Esophagus squamous epithelium (tissue), 5 donors: ENCODE measurements at regions not wholly inside any gene's neighbourhood (a gene's known extent, or its start where the extent isn't known, plus 50 kb on each side); places are given as distances from the start of the nearest gene placed in this dataset.

Experiments
- DNase-seq: peaks from one replicate; lab custom pipeline; 2025; lab: John Stamatoyannopoulos, UW
- H3K27ac ChIP-seq, 4 donors: fragments of 200-600 bp; sonication (generic); one replicate each; pipeline ENCODE4 v1.5.1; 2016 to 2019; ENCODE audit warnings: mild to moderate bottlenecking in 1 of 4
- H3K27me3 ChIP-seq, 4 donors: fragments of 200-600 bp; sonication (generic); 1 replicate in 3 of 4; 2 replicates in 1 of 4; pipeline versions ENCODE4 v1.5.1 to v1.6.0; 2017 to 2021; ENCODE audit warnings: antibody characterized with exemption in 1 of 4
- H3K36me3 ChIP-seq, 3 donors: fragments of 200-600 bp; sonication (generic); one replicate each; pipeline ENCODE4 v1.5.1; 2016 to 2019
- H3K4me1 ChIP-seq, 3 donors: fragments of 200-600 bp; sonication (generic); one replicate each; pipeline ENCODE4 v1.5.1; 2017 to 2019
- H3K4me3 ChIP-seq, 4 donors: fragments of 200-600 bp; sonication (generic); 1 replicate in 3 of 4; 2 replicates in 1 of 4; pipeline ENCODE4 v1.5.1; 2016 to 2019; ENCODE audit warnings: mild to moderate bottlenecking in 2 of 4, moderate library complexity in 1 of 4
- H3K9me3 ChIP-seq, 3 donors: fragments of 200-600 bp; sonication (generic); one replicate each; pipeline ENCODE4 v1.5.1; 2016 to 2019
- CTCF ChIP-seq, 6 experiments: fragments of 450-650 bp in 4 of 6; fragments of 200-600 bp in 2 of 6; sonication (generic) in 2 of 6; IDR thresholded peaks; one replicate each; pipeline ENCODE4 v1.5.1; 2016 to 2019; ENCODE audit warnings: antibody characterized with exemption in 6 of 6, mild to moderate bottlenecking in 4 of 6, moderate library complexity in 4 of 6
- POLR2A ChIP-seq, 4 donors: fragments of 450-650 bp; IDR thresholded peaks; one replicate each; pipeline ENCODE4 v1.6.1; 2017; ENCODE audit warnings: antibody characterized with exemption in 4 of 4, mild to moderate bottlenecking in 4 of 4, moderate library complexity in 3 of 4
- WGBS, 2 donors: methylation state at CpG; one replicate each; pipeline ENCODE4 v1.1.5; 2018; 5-methylcytosine and 5-hydroxymethylcytosine counted together
- intact Hi-C: fragments of 100-400 bp; cut with DNase I; formaldehyde crosslinking; loops from one replicate; pipeline ENCODE4 v1.15.0; 2022
- donor health status: DM: yes; HTN: yes; CAD: no.

GRCh38 chr9:105846825-105847224 is 152.5 kb downstream of the TMEM38B start:
- intact Hi-C loops, result no loop called here
- TF ChIP-seq POLR2A (IDR thresholded peaks at IDR 0.05) (no peak), CTCF (IDR thresholded peaks at IDR 0.05) (no peak)

GRCh38 chr9:105850852-105851500 is 156.6 kb downstream of the TMEM38B start:
- H3K4me3 ChIP-seq, result no peak overlapping the region
- intact Hi-C loops, result no loop called here
- no peaks in the 10 kb centered on the region for H3K36me3 ChIP-seq
- 62 to 83% methylated on average over 4 of the region's 4 CpGs for WGBS, 2 donors
- TF ChIP-seq CTCF (IDR thresholded peaks at IDR 0.05), result no peak
- TF ChIP-seq POLR2A (IDR thresholded peaks at IDR 0.05), result no peak
- no peaks in the 10 kb centered on the region for H3K4me1 ChIP-seq
- peaks cover 0 to 5% (median 0%) of the 10 kb centered on the region in 4 donors for H3K27me3 ChIP-seq
- no peak for DNase-seq
- H3K27ac ChIP-seq, result no peak overlapping the region
- H3K9me3 ChIP-seq, result no peaks in the 10 kb centered on the region

More at GRCh38 chr9:105846825-105847224, 152.5 kb downstream of the TMEM38B start:
- 68 to 77% methylated on average over 1 of the region's 1 CpG for WGBS, 2 donors
- no peak for DNase-seq
- Histone ChIP-seq H3K36me3 (no peaks in the 10 kb centered on the region), H3K27me3 (no peaks in the 10 kb centered on the region), H3K4me1 (no peaks in the 10 kb centered on the region), H3K9me3 (no peaks in the 10 kb centered on the region), H3K27ac (no peak overlapping the region), H3K4me3 (no peak overlapping the region)

- TF ChIP-seq POLR2A (IDR thresholded peaks at IDR 0.05), result no peak
- TF ChIP-seq CTCF (IDR thresholded peaks at IDR 0.05), result no peak
- Histone ChIP-seq H3K4me1 (no peaks in the 10 kb centered on the region), H3K4me3 (no peak overlapping the region), H3K36me3 (no peaks in the 10 kb centered on the region), H3K27ac (no peak overlapping the region), H3K27me3 (peaks cover 0 to 18% (median 0%) of the 10 kb centered on the region in 4 donors), H3K9me3 (no peaks in the 10 kb centered on the region)
- 76 to 79% methylated on average over 1 of the region's 1 CpG for WGBS, 2 donors
- intact Hi-C loops, result no loop called here
- DNase-seq, result no peak
Observed at GRCh38 chr9:105854026-105854782, 159.9 kb downstream of the TMEM38B start.

- H3K4me1 ChIP-seq, result no peaks in the 10 kb centered on the region
- no peaks in the 10 kb centered on the region for H3K36me3 ChIP-seq
- no peak for DNase-seq
- H3K27ac ChIP-seq, result no peak overlapping the region
- intact Hi-C loops, result no loop called here
- no peaks in the 10 kb centered on the region for H3K9me3 ChIP-seq
- peaks cover 0 to 18% (median 0%) of the 10 kb centered on the region in 4 donors for H3K27me3 ChIP-seq
- no peak overlapping the region for H3K4me3 ChIP-seq
- WGBS, 2 donors, result 81 to 91% methylated on average over 3 of the region's 3 CpGs
- TF ChIP-seq CTCF (IDR thresholded peaks at IDR 0.05) (no peak), POLR2A (IDR thresholded peaks at IDR 0.05) (no peak)
Observed at GRCh38 chr9:105854783-105855724, 160.7 kb downstream of the TMEM38B start.
